Spinal cord (tissue), 9 donors: ENCODE measurements at regions not wholly inside any gene's neighbourhood (a gene's known extent, or its start where the extent isn't known, plus 50 kb on each side); places are given as distances from the start of the nearest gene placed in this dataset.
A peak's percentile ranks its signal among the peaks of the same experiment; 100 is the strongest.

Source experiments
- DNase-seq, 6 donors: peaks; one replicate each; pipeline versions ENCODE4 v3.0.0 to v3.0.0-alpha.2; 2013 to 2015; ENCODE audit warnings: low spot score in 6 of 6, low read depth in 4 of 6
- H3K27ac ChIP-seq: one replicate; pipeline ENCODE4 v1.5.1; 2013; ENCODE audit warnings: low read depth, low read length, control low read depth
- H3K27me3 ChIP-seq: one replicate; pipeline ENCODE4 v1.6.1; 2013; ENCODE audit warnings: low read length; ENCODE audit not compliant: control insufficient read depth, insufficient read depth
- H3K36me3 ChIP-seq: one replicate; pipeline ENCODE4 v1.6.1; 2013; ENCODE audit warnings: low read length; ENCODE audit not compliant: control insufficient read depth, insufficient read depth
- H3K4me1 ChIP-seq: one replicate; pipeline ENCODE4 v1.6.1; 2013; ENCODE audit warnings: low read length; ENCODE audit not compliant: control insufficient read depth, insufficient read depth
- H3K4me3 ChIP-seq: one replicate; pipeline ENCODE4 v1.5.1; 2013; ENCODE audit warnings: low read depth, low read length, control low read depth
- H3K9me3 ChIP-seq: one replicate; pipeline ENCODE4 v1.6.1; 2013; ENCODE audit warnings: low read length; ENCODE audit not compliant: control insufficient read depth, insufficient read depth
- WGBS: methylation state at CpG from one replicate; pipeline ENCODE4 v1.1.5; 2013; ENCODE audit warnings: missing lambda C conversion rate; ENCODE audit not compliant: insufficient coverage; 5-methylcytosine and 5-hydroxymethylcytosine counted together
- donor health status: healthy.

DNA sequence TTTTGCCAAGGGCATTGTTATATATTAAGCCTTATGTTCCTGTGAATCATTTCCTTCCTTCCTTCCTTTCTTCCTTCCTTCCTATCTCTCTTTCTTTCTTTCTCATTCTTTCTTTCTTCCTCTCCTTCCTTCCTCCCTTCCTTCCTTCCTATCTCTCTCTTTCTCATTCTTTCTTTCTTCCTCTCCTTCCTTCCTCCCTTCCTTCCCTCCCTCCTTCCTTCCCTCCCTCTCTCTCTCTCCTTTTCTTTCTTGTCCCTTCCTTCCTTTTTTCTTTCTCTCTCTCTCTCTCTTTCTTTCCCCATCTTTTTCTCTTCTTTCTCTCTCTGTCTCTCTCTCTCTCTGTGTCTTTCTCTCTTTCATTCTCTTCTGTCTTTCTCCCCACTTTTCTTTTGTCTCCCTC lies 226.6 kb downstream of the ETNK1 start:
- H3K27me3 ChIP-seq: no peaks in the 10 kb centered on the region
- H3K36me3 ChIP-seq: no peaks in the 10 kb centered on the region
- no peak overlapping the region for H3K4me3 ChIP-seq
- no peak overlapping the region for H3K27ac ChIP-seq
- no peaks in the 10 kb centered on the region for H3K4me1 ChIP-seq
- no peaks in the 10 kb centered on the region for H3K9me3 ChIP-seq
- no peak for DNase-seq

DNA sequence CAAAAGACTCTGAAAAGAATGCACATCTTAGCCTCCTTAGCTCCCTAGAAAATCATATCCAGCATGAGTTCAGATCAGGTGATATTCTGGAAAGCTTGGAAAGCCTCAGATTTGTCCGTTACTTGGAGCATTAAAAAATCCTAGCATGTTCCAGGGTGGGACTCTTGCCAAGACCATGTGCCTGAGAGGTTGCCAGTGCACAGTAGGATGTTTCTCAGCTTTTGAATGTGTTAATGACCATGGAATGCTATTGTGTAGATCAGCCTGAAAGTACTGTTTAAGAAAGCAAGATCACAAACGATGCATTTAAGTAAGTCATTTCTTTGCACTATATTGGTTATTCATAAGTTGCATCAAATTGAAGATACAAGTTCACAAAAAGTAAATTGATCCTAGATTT lies 230.5 kb downstream of the ETNK1 start:
- no peaks in the 10 kb centered on the region for H3K9me3 ChIP-seq
- DNase-seq: peak in 2 of 6 donors; percentile 22 to 38
- H3K4me3 ChIP-seq: no peak overlapping the region
- no peaks in the 10 kb centered on the region for H3K36me3 ChIP-seq
- 36% methylated on average over 1 of the region's 2 CpGs for WGBS
- no peak overlapping the region for H3K27ac ChIP-seq
- H3K4me1 ChIP-seq: no peaks in the 10 kb centered on the region
- no peaks in the 10 kb centered on the region for H3K27me3 ChIP-seq

DNA sequence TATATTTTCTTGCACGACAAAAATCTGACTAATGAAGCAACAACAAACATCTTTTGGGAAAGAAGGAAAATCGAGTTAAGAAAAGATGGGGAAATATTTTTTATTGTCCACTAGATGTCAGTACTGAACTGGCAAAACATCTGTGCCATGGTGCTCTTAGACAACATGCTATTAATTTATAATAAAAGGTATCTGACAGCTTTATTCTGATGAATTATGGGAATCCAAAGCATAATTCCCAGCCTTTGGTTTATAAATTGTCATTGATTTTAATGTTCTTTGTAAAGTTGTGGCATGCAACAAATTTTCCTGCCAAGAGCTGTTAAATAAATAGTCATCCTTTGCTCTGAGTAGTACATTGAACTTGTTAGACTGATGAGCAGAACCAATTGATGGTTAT lies 231.2 kb downstream of the ETNK1 start:
- no peaks in the 10 kb centered on the region for H3K4me1 ChIP-seq
- WGBS: no CpG with 5 or more reads among the region's 2 CpGs

DNA sequence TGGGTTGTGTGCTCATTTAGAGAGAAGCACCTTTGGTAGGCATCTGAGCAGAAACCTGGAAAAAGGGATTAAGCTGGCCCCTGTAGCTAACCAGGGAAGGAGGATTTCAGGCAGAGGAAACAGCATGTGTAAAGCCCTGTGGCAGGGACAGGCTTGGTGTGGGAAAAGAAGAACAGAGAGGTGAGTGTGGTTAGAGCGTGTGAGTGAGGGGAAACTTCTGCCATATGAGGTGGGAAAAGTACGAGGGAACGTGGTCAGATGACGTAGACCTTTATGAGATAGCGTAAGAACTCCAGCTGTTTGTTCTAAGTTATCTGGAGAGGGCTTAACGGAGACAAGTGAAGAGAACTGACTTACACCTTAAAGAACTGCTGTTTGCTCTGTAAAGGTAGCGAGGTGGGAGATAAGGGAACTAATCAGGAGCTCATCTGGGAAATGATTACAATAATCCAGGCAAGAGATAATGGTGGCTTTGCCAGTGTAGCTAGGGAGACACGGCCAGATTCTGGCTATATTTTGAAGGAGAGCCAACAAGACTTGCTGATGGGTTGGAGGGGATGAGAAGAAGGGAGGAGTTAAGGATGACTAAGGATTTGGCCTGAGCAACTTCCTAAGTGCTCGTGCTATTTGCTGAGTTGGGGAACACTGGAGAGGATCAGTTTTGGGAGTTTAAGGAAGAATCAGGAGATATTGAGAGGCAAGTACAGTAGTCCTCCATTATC lies 234.0 kb downstream of the ETNK1 start:
- no peak for DNase-seq
- no peaks in the 10 kb centered on the region for H3K4me1 ChIP-seq
- H3K36me3 ChIP-seq: no peaks in the 10 kb centered on the region
- no peaks in the 10 kb centered on the region for H3K9me3 ChIP-seq
- 86% methylated on average over 9 of the region's 9 CpGs for WGBS
- H3K27me3 ChIP-seq: no peaks in the 10 kb centered on the region
- no peak overlapping the region for H3K27ac ChIP-seq
- no peak overlapping the region for H3K4me3 ChIP-seq

More for the DNA sequence above, 231.2 kb downstream of the ETNK1 start:
- peak; percentile 17 to 87 (median 38) for DNase-seq
- Histone ChIP-seq H3K27me3 (no peaks in the 10 kb centered on the region), H3K4me3 (no peak overlapping the region), H3K9me3 (no peaks in the 10 kb centered on the region), H3K36me3 (no peaks in the 10 kb centered on the region), H3K27ac (no peak overlapping the region)

DNA sequence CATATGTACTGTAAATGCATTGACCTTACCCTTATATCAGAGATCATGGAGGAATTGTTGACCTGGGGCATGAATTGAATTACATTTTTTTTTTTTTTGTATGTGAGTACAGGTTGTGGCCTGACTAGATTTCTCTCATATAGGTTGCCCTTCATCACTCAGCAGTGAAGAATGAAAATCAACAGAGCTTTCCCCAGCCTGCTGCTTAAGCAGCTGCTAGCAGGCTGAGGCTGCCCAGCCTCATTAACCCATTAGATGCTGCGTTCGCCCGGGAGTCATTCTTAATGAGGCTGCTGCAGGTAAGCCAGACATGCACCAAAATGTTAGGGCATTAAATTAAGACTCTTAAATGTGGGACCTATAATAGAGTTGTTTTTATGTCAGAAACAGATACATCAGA lies 236.0 kb downstream of the ETNK1 start:
- peak in 2 of 6 donors; percentile 45 to 57 for DNase-seq
- Histone ChIP-seq H3K27ac (no peak overlapping the region), H3K36me3 (no peaks in the 10 kb centered on the region), H3K4me3 (no peak overlapping the region), H3K27me3 (no peaks in the 10 kb centered on the region), H3K4me1 (no peaks in the 10 kb centered on the region), H3K9me3 (no peaks in the 10 kb centered on the region)
- WGBS: 53% methylated on average over 3 of the region's 3 CpGs

DNA sequence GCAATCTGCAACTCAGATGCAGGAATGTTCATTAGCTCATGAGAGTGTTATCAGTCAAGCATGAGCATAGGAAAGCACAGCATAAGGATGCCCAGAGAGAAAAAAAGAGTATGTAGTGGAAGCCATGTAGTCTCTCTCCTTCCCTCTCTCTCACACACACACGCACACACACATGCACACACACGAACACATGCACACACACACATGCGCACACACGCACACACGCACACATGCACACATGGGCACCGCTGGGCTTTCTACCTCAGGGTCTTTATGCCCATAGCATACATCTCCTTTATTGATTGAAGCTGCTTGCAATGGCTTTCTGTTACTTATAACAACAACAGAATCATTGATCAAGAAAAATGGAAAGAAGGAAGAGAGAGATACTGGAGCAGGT lies 240.9 kb downstream of the ETNK1 start:
- DNase-seq: no peak
- H3K9me3 ChIP-seq: no peaks in the 10 kb centered on the region
- no peaks in the 10 kb centered on the region for H3K4me1 ChIP-seq
- H3K36me3 ChIP-seq: no peaks in the 10 kb centered on the region
- H3K27ac ChIP-seq: no peak overlapping the region
- 80% methylated on average over 1 of the region's 6 CpGs for WGBS
- H3K4me3 ChIP-seq: no peak overlapping the region
- H3K27me3 ChIP-seq: no peaks in the 10 kb centered on the region

DNA sequence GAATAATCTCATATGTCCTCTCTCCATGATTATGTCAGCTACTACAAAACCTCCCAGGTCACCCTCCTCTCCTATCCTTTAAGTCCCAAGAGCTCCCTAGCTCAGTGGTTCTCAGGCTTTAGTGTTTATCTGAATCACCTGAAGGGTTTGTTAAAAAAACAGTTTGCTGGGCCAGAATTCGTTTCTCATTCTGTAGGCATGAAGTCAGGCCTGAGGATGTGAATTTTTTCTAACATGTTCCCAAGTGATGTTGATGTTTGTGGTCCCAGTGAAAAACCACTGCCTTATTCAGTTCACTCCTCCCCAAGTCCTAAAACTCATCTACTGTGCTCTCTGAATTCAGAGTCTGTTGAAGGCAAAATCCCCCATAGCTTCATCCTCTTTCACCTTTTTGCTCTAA lies 241.4 kb downstream of the ETNK1 start:
- Histone ChIP-seq H3K27me3 (no peaks in the 10 kb centered on the region), H3K36me3 (no peaks in the 10 kb centered on the region), H3K4me3 (no peak overlapping the region), H3K27ac (no peak overlapping the region), H3K4me1 (no peaks in the 10 kb centered on the region), H3K9me3 (no peaks in the 10 kb centered on the region)
- WGBS: no CpG with 5 or more reads among the region's 1 CpG
- DNase-seq: no peak

DNA sequence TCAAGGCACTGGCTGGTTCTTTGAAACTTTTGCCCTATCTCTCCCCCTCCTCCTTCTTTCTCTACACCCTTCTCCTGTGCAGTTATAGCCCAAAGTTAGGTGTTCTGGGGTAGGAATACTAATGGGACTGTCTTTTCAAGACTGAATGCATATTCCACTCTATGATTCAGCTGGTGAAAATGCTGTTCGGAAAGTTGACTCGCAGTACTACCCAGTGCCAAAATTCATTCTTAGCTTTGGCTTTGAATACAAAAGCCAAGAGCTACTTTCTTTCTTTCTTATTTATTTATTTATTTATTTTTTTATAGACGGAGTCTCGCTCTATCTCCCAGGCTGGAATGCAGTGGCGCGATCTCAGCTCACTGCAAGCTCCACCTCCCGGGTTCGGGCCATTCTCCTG lies 249.2 kb downstream of the ETNK1 start:
- Histone ChIP-seq H3K9me3 (no peaks in the 10 kb centered on the region), H3K36me3 (no peaks in the 10 kb centered on the region), H3K4me1 (no peaks in the 10 kb centered on the region), H3K27ac (no peak overlapping the region), H3K4me3 (no peak overlapping the region), H3K27me3 (no peaks in the 10 kb centered on the region)
- WGBS: no CpG with 5 or more reads among the region's 8 CpGs
- DNase-seq: no peak

DNA sequence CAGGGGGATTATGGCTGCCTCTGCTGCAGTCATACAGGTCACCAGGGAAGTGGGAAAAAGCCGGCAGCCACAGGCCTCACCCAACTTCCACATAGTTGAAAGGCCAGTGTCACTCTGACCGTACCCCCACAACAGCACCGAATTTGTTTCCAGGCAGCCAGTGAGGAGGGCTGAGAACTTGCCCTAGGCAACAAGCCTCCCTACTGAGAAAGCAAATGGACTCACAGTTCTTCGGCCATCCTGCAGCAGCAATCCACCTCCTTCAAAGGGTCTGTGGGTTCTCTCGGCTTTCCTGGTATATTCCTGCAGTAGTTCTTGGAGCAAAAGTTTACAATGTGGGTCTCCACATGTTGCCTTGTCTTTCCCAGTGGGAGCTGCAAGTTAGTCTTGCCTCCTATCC lies 251.3 kb downstream of the ETNK1 start:
- H3K4me1 ChIP-seq: no peaks in the 10 kb centered on the region
- DNase-seq: no peak
- H3K36me3 ChIP-seq: no peaks in the 10 kb centered on the region
- H3K27me3 ChIP-seq: no peaks in the 10 kb centered on the region
- WGBS: 93% methylated on average over 3 of the region's 5 CpGs
- H3K4me3 ChIP-seq: no peak overlapping the region
- H3K27ac ChIP-seq: no peak overlapping the region
- H3K9me3 ChIP-seq: no peaks in the 10 kb centered on the region

DNA sequence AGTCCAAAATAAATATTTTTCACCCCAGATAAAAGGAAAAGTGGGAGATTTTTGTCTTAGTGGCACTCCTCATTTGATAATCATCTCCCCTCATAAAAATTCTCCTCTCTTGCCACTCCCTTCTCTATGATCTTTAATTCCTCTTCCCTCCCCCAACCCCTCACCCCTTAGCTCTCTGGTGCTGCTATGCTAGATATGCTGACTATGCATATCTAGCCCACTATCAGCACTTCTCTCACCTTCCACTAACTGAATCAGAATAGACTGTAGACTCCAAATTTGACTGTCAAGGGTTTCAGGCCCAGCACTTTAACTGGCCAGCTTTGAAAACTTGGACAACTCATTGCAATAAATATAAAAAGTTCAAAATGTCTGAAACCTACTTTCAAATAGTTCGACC lies 254.2 kb downstream of the ETNK1 start:
- Histone ChIP-seq H3K4me3 (no peak overlapping the region), H3K4me1 (no peaks in the 10 kb centered on the region), H3K36me3 (no peaks in the 10 kb centered on the region), H3K27me3 (no peaks in the 10 kb centered on the region), H3K9me3 (no peaks in the 10 kb centered on the region), H3K27ac (no peak overlapping the region)
- no peak for DNase-seq
- no CpG with 5 or more reads among the region's 1 CpG for WGBS
